ENCODE measurements at regions not wholly inside any gene's neighbourhood (a gene's known extent, or its start where the extent isn't known, plus 50 kb on each side); places are given as distances from the start of the nearest gene placed in this dataset.

DNA sequence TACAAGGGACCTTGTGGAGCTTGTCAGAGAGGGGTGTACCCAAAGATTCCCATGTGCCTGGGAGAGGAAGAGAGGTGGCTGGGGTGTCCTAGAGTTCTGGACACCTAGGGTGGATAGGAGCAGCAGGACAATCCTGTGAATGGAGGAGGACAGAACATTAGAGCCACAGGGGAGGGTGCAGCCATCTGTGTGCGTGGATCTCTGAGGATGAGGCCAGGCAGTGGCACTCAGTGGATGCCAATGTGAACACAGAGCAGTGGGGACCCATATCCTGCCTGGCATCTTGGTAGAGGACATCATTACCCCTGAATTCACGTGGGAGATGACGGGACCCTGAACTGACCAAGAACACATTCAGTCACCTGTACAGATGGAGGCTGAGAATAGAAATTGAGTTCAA lies 205.3 kb downstream of the CD83 start:
- no peaks in the 10 kb centered on the region; the same call in 1 of the 2 replicates for H3K27me3 ChIP-seq (replicated peaks; ENCODE audit: insufficient read depth)
- H2AFZ ChIP-seq: no peak overlapping the region
- no peaks in the 10 kb centered on the region for H4K20me1 ChIP-seq (ENCODE audit: insufficient read depth)
- DNase-seq: no peak
- no peak overlapping the region for H3K4me2 ChIP-seq (ENCODE audit: unreplicated experiment)
- H3K36me3 ChIP-seq (ENCODE audit: low read depth): no peaks in the 10 kb centered on the region
- H3K4me3 ChIP-seq: no peak overlapping the region
- H3K9me3 ChIP-seq (ENCODE audit: low read depth): no peaks in the 10 kb centered on the region
- H3F3A ChIP-seq (ENCODE audit: insufficient read depth): no peaks in the 10 kb centered on the region
- in situ Hi-C loops (cut with MboI): no loop called here
- H3K9ac ChIP-seq: no peak overlapping the region
- H3K9me2 ChIP-seq (ENCODE audit: insufficient read depth): no peaks in the 10 kb centered on the region
- H3K27ac ChIP-seq: no peak overlapping the region
- no peaks in the 10 kb centered on the region for H3K79me2 ChIP-seq (ENCODE audit: insufficient read depth)
- WGBS, 2 experiments (ENCODE audit: low coverage in 1 of 2, low lambda C conversion rate in 2 of 2, missing lambda C conversion rate in 2 of 2): 90 to 98% methylated on average over 3 of the region's 3 CpGs
- TF ChIP-seq EZH2 (IDR thresholded peaks at IDR 0.05; ENCODE audit: insufficient read depth, poor library complexity, severe bottlenecking) (no peak), EZH2phosphoT487 (IDR thresholded peaks at IDR 0.05; ENCODE audit: insufficient read depth, low read depth) (no peak)
- no peaks in the 10 kb centered on the region for H3K4me1 ChIP-seq (ENCODE audit: insufficient read depth)

DNA sequence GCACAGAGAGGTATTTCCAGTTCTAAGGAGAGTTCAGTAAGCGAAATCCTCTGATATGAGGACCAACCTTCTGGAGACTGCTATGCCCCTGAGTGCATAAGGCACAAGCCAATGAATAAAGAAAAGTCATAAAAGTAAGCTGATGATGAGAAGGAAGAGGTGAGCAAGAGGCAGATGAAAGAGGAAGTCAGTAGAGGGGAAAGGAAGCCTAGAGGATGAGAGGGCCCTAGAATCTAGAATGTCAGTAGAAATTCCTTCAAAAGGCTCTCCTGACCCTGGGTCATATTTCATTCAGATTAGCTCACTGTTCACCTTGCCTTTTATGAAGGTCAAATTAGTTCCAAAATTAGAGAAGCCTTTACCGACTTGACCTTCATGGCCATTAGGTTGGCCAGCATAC lies 209.2 kb downstream of the CD83 start:
- no peak overlapping the region for H3K4me3 ChIP-seq
- in situ Hi-C loops (cut with MboI): no loop called here
- H3F3A ChIP-seq (ENCODE audit: insufficient read depth): no peaks in the 10 kb centered on the region
- no peaks in the 10 kb centered on the region for H4K20me1 ChIP-seq (ENCODE audit: insufficient read depth)
- H3K4me2 ChIP-seq (ENCODE audit: unreplicated experiment): no peak overlapping the region
- no peak overlapping the region for H3K27ac ChIP-seq
- H3K36me3 ChIP-seq (ENCODE audit: low read depth): no peaks in the 10 kb centered on the region
- 89 to 91% methylated on average over 2 of the region's 2 CpGs for WGBS, 2 experiments (ENCODE audit: low coverage in 1 of 2, low lambda C conversion rate in 2 of 2, missing lambda C conversion rate in 2 of 2)
- no peaks in the 10 kb centered on the region for H3K79me2 ChIP-seq (ENCODE audit: insufficient read depth)
- H2AFZ ChIP-seq: no peak overlapping the region
- no peaks in the 10 kb centered on the region for H3K27me3 ChIP-seq (replicated peaks; ENCODE audit: insufficient read depth)
- no peak overlapping the region for H3K9ac ChIP-seq
- TF ChIP-seq EZH2 (IDR thresholded peaks at IDR 0.05; ENCODE audit: insufficient read depth, poor library complexity, severe bottlenecking): no peak
- TF ChIP-seq EZH2phosphoT487 (IDR thresholded peaks at IDR 0.05; ENCODE audit: insufficient read depth, low read depth): no peak
- no peaks in the 10 kb centered on the region for H3K4me1 ChIP-seq (ENCODE audit: insufficient read depth)
- no peaks in the 10 kb centered on the region for H3K9me2 ChIP-seq (ENCODE audit: insufficient read depth)
- no peaks in the 10 kb centered on the region for H3K9me3 ChIP-seq (ENCODE audit: low read depth)
- DNase-seq: no peak

DNA sequence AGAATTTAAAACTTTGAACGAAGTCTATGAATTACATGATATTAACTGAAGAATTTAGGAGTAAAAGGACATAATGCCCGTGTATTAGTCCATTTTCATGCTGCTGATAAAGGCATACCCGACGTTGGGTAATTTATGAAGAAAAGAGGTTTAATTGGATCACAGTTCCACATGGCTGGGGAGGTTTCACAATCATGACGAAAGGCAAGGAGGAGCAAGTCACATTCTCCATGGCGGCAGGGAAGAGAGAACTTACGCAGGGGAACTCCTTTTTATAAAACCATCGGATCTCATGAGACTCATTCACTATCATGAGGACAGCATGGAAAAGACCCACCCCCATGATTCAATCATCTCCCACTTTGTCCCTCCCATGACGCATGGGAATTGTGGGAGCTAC lies 210.6 kb downstream of the CD83 start:
- no peaks in the 10 kb centered on the region for H3F3A ChIP-seq (ENCODE audit: insufficient read depth)
- in situ Hi-C loops (cut with MboI): no loop called here
- no peaks in the 10 kb centered on the region for H3K4me1 ChIP-seq (ENCODE audit: insufficient read depth)
- no peak overlapping the region for H3K4me2 ChIP-seq (ENCODE audit: unreplicated experiment)
- no peaks in the 10 kb centered on the region for H3K9me3 ChIP-seq (ENCODE audit: low read depth)
- no peak overlapping the region for H2AFZ ChIP-seq
- TF ChIP-seq EZH2 (IDR thresholded peaks at IDR 0.05; ENCODE audit: insufficient read depth, poor library complexity, severe bottlenecking): no peak
- TF ChIP-seq EZH2phosphoT487 (IDR thresholded peaks at IDR 0.05; ENCODE audit: insufficient read depth, low read depth): no peak
- no peaks in the 10 kb centered on the region for H4K20me1 ChIP-seq (ENCODE audit: insufficient read depth)
- H3K27ac ChIP-seq: no peak overlapping the region
- no peak overlapping the region for H3K4me3 ChIP-seq
- H3K27me3 ChIP-seq (replicated peaks; ENCODE audit: insufficient read depth): no peaks in the 10 kb centered on the region
- 84 to 88% methylated on average over 9 of the region's 9 CpGs for WGBS, 2 experiments (ENCODE audit: low coverage in 1 of 2, low lambda C conversion rate in 2 of 2, missing lambda C conversion rate in 2 of 2)
- no peaks in the 10 kb centered on the region for H3K9me2 ChIP-seq (ENCODE audit: insufficient read depth)
- no peak overlapping the region for H3K9ac ChIP-seq
- H3K36me3 ChIP-seq (ENCODE audit: low read depth): no peaks in the 10 kb centered on the region
- no peaks in the 10 kb centered on the region for H3K79me2 ChIP-seq (ENCODE audit: insufficient read depth)
- DNase-seq: no peak

DNA sequence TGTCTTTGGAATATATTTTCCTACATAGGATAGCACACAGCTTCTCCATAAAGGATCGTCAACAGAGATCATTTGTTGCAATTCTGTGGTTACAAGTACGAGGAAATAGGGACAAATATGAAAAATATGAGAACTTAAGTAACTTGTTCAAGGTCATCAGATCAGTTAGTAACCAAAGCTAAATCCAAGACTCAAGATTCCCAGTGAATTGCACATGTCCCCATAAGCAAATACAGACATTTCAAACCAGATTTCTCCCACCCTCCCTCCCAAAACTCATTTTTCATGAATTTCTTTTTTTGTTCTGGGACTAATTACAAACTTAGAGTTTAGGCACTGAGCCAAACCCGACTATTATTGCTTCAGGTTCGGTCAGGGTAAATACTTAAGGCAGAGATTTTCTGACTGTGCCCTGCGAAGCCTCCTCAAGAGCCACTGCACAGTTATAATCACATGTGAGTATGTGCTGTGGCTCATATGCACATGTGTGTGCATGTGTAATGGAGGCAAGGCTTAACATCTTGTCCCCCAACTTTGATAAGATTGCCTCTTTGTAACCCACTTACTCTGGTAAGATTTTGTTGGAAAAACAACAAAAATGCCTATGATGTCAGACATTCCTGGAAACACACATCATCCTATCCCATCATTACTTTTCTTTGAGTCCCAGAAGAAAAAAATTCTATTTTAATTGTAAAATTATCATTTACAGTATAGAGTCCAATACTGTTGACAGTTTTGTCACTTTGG lies 216.2 kb downstream of the CD83 start:
- H3K4me2 ChIP-seq (ENCODE audit: unreplicated experiment): peak overlapping the region; percentile 50
- peaks cover 14% of the 10 kb centered on the region for H3K4me1 ChIP-seq (ENCODE audit: insufficient read depth)
- no peaks in the 10 kb centered on the region for H3K79me2 ChIP-seq (ENCODE audit: insufficient read depth)
- WGBS, 2 experiments (ENCODE audit: low coverage in 1 of 2, low lambda C conversion rate in 2 of 2, missing lambda C conversion rate in 2 of 2): 18 to 21% methylated on average over 5 of the region's 5 CpGs
- H3F3A ChIP-seq (ENCODE audit: insufficient read depth): no peaks in the 10 kb centered on the region
- H3K4me3 ChIP-seq: no peak overlapping the region
- no peak overlapping the region for H3K9ac ChIP-seq
- H3K27me3 ChIP-seq (replicated peaks; ENCODE audit: insufficient read depth): no peaks in the 10 kb centered on the region
- H3K36me3 ChIP-seq (ENCODE audit: low read depth): no peaks in the 10 kb centered on the region
- DNase-seq: peak; percentile 63
- in situ Hi-C loops (cut with MboI): no loop called here
- H3K9me2 ChIP-seq (ENCODE audit: insufficient read depth): no peaks in the 10 kb centered on the region
- no peak overlapping the region for H2AFZ ChIP-seq
- TF ChIP-seq EZH2 (IDR thresholded peaks at IDR 0.05; ENCODE audit: insufficient read depth, poor library complexity, severe bottlenecking) (no peak), EZH2phosphoT487 (IDR thresholded peaks at IDR 0.05; ENCODE audit: insufficient read depth, low read depth) (no peak)
- peak overlapping the region; percentile 35 for H3K27ac ChIP-seq
- no peaks in the 10 kb centered on the region for H4K20me1 ChIP-seq (ENCODE audit: insufficient read depth)
- H3K9me3 ChIP-seq (ENCODE audit: low read depth): no peaks in the 10 kb centered on the region

All from GM23248 (cell line).